Glutamatergic neuron (in vitro differentiated cells): ENCODE measurements at regions not wholly inside any gene's neighbourhood (a gene's known extent, or its start where the extent isn't known, plus 50 kb on each side); places are given as distances from the start of the nearest gene placed in this dataset.
"Not testable (repeated sequence)": the region's sequence is repeated elsewhere in the genome, so short reads cannot be mapped to it uniquely, and the experiment has no call there.

Source experiments
- DNase-seq: peaks from one replicate; pipeline ENCODE4 v3.0.0; 2022
- H3K27ac Mint-ChIP-seq: one replicate; pipeline ENCODE4 v1.8.0; 2020; ENCODE audit warnings: mild to moderate bottlenecking, mixed read lengths, inconsistent platforms; ENCODE audit not compliant: unreplicated experiment
- H3K27me3 Mint-ChIP-seq: one replicate; pipeline ENCODE4 v1.8.0; 2020; ENCODE audit warnings: mild to moderate bottlenecking, moderate library complexity, mixed read lengths, inconsistent platforms; ENCODE audit not compliant: unreplicated experiment
- H3K36me3 Mint-ChIP-seq: one replicate; pipeline ENCODE4 v1.8.0; 2020; ENCODE audit warnings: mild to moderate bottlenecking, mixed read lengths, inconsistent platforms; ENCODE audit not compliant: unreplicated experiment
- H3K4me1 Mint-ChIP-seq: one replicate; pipeline ENCODE4 v1.8.0; 2020; ENCODE audit warnings: mild to moderate bottlenecking, low read depth, mixed read lengths, inconsistent platforms; ENCODE audit not compliant: unreplicated experiment
- H3K4me3 Mint-ChIP-seq: one replicate; pipeline ENCODE4 v1.8.0; 2020; ENCODE audit warnings: mild to moderate bottlenecking, mixed read lengths, inconsistent platforms; ENCODE audit not compliant: unreplicated experiment
- H3K9me3 Mint-ChIP-seq: one replicate; pipeline ENCODE4 v1.8.0; 2020; ENCODE audit warnings: mild to moderate bottlenecking, moderate library complexity, mixed read lengths, inconsistent platforms; ENCODE audit not compliant: unreplicated experiment
- CTCF ChIP-seq: fragments of 200-600 bp; sonication (generic); IDR thresholded peaks from one replicate; pipeline ENCODE4 v1.5.0; 2021; ENCODE audit not compliant: partially characterized antibody, unreplicated experiment

DNA sequence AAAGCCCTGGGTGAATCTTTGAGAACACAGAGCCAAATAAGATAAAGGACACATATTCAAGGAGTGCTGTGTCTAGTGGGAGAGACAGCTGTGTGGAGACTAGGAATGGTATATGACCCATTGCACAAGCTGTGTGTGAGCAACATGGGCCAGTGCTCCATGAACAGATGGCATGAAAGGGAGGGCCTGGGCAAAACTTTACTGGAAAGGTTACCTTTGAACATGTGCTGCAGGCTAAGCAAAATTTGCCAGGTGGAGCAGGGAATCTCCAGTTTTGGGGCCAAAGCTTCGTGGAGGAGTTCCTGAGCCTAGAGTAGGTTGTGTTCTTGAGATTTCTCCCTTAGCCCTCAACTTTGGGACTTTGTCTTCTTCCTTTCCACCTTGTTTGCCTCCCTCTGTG is 446.1 kb upstream of the PROX1 start:
- no peak for DNase-seq
- peaks cover 2% of the 10 kb centered on the region for H3K9me3 Mint-ChIP-seq
- H3K27ac Mint-ChIP-seq: no peak overlapping the region
- H3K36me3 Mint-ChIP-seq: no peaks in the 10 kb centered on the region
- H3K4me1 Mint-ChIP-seq: peaks cover 4% of the 10 kb centered on the region
- no peak for TF ChIP-seq CTCF
- no peak overlapping the region for H3K4me3 Mint-ChIP-seq
- peaks cover 2% of the 10 kb centered on the region for H3K27me3 Mint-ChIP-seq

DNA sequence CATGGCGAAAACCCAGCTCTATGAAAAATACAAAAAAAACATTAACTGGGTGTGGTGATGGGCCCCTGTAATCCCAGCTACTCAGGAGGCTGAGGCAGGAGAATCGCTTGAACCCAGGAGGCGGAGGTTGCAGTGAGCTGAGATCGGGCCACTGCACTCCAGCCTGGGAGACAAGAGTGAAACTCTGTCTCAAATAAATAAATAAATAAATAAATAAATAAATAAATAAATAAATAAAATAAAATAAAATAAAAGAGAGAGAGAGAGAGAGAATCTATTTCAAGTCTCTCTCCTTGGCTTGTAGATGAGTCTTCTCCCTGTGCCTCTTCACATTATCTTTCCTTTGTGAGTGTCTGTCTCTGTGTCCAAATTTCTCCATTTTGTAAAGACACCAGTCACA is 442.6 kb upstream of the PROX1 start:
- not testable (repeated sequence) for DNase-seq, H3K36me3 Mint-ChIP-seq, H3K4me3 Mint-ChIP-seq, H3K27ac Mint-ChIP-seq, H3K9me3 Mint-ChIP-seq, H3K27me3 Mint-ChIP-seq, H3K4me1 Mint-ChIP-seq

GRCh38 chr1:213549982-213550381 is 437.8 kb upstream of the PROX1 start:
- H3K9me3 Mint-ChIP-seq: no peaks in the 10 kb centered on the region
- H3K4me1 Mint-ChIP-seq: no peaks in the 10 kb centered on the region
- TF ChIP-seq CTCF: no peak
- H3K4me3 Mint-ChIP-seq: no peak overlapping the region
- no peaks in the 10 kb centered on the region for H3K27me3 Mint-ChIP-seq
- no peak for DNase-seq
- no peak overlapping the region for H3K27ac Mint-ChIP-seq
- no peaks in the 10 kb centered on the region for H3K36me3 Mint-ChIP-seq

DNA sequence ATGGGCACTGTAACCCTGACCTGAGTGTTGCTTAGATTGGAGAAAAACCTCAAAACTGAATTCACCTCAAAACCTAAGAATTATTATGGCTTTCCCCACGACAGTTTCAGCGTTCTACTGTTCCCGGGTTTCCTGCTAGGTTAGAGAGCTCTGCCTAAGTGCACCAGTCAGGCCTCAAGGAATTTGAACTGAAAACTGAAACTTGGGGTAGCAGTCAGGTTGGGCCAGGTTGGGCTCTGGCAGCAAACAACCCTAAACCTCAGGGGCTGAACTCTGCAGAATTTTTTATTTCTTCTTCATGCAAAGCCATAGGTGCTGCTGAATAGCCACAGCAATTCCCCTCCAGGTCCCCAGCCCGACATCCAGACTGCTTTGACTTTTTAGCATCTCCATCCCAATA is 437.0 kb upstream of the PROX1 start:
- H3K9me3 Mint-ChIP-seq: no peaks in the 10 kb centered on the region
- H3K4me1 Mint-ChIP-seq: no peaks in the 10 kb centered on the region
- no peak for DNase-seq
- H3K27me3 Mint-ChIP-seq: no peaks in the 10 kb centered on the region
- no peak for TF ChIP-seq CTCF
- no peaks in the 10 kb centered on the region for H3K36me3 Mint-ChIP-seq
- H3K27ac Mint-ChIP-seq: no peak overlapping the region
- no peak overlapping the region for H3K4me3 Mint-ChIP-seq

DNA sequence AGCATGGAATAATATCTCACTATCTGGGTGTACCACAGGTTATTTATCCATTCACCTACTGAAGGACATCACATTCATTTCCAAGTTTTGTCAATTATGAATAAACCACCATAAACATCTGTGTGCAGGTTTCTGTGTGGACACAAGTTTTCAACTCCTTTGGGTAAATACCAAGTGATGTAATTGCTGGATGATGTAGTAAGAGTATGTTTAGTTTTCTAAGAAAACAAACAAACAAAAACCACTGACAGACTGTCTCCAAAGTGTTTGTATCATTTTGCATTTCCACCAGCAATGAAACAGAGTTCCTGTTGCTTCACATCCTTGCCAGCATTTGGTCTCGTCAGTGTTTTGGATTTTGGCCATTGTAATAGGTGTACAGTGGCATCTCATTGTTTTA is 435.7 kb upstream of the PROX1 start:
- no peak overlapping the region for H3K4me3 Mint-ChIP-seq
- no peak for DNase-seq
- no peaks in the 10 kb centered on the region for H3K36me3 Mint-ChIP-seq
- no peaks in the 10 kb centered on the region for H3K27me3 Mint-ChIP-seq
- H3K9me3 Mint-ChIP-seq: no peaks in the 10 kb centered on the region
- no peak for TF ChIP-seq CTCF
- H3K27ac Mint-ChIP-seq: no peak overlapping the region
- H3K4me1 Mint-ChIP-seq: no peaks in the 10 kb centered on the region

DNA sequence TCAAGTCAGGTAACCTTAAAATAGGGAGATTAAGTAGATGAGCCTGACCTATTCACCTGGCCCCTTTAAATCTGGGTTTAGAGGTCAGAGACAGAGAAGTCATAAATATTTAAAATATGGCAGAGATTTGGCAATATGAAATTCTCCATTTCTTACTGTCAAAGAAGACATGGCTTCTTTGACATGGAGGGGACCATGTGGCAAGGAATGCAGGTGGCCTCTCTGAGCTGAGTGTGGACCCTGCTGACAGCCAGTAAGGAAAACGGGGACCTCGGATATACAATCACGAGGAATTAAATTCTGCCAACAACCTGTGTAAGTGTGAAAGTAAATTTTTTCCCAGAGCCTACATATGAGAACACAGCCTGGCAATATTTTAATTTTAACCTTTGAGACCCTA is 427.5 kb upstream of the PROX1 start:
- no peaks in the 10 kb centered on the region for H3K9me3 Mint-ChIP-seq
- H3K27me3 Mint-ChIP-seq: no peaks in the 10 kb centered on the region
- H3K4me3 Mint-ChIP-seq: no peak overlapping the region
- H3K27ac Mint-ChIP-seq: no peak overlapping the region
- DNase-seq: no peak
- H3K36me3 Mint-ChIP-seq: peaks cover 10% of the 10 kb centered on the region
- no peak for TF ChIP-seq CTCF
- H3K4me1 Mint-ChIP-seq: no peaks in the 10 kb centered on the region
